Trophoblast cell (in vitro differentiated cells and primary cell): ENCODE measurements at regions not wholly inside any gene's neighbourhood (a gene's known extent, or its start where the extent isn't known, plus 50 kb on each side); places are given as distances from the start of the nearest gene placed in this dataset.

ENCODE experiments used
- DNase-seq, 2 donors: peaks; one replicate each; pipeline ENCODE4 v3.0.0-alpha.2; 2016
- H2AFZ ChIP-seq: 2 replicates; pipeline ENCODE4 v1.6.1; 2013; ENCODE audit warnings: low read length, moderate library complexity, mild to moderate bottlenecking; ENCODE audit not compliant: insufficient read depth, poor library complexity
- H2AK5ac ChIP-seq: 2 replicates; pipeline ENCODE4 v1.6.1; 2013; ENCODE audit warnings: mild to moderate bottlenecking, low read length
- H2BK120ac ChIP-seq: 2 replicates; pipeline ENCODE4 v1.6.1; 2013; ENCODE audit warnings: low read length, mild to moderate bottlenecking, moderate library complexity; ENCODE audit not compliant: insufficient read depth, poor library complexity
- H2BK12ac ChIP-seq: 2 replicates; pipeline ENCODE4 v1.6.1; 2013; ENCODE audit warnings: mild to moderate bottlenecking, low read length, moderate library complexity
- H2BK5ac ChIP-seq: 2 replicates; pipeline ENCODE4 v1.6.1; 2013; ENCODE audit warnings: low read length, low read depth, moderate library complexity, mild to moderate bottlenecking; ENCODE audit not compliant: poor library complexity
- H3K14ac ChIP-seq: 2 replicates; pipeline ENCODE4 v1.6.1; 2013; ENCODE audit warnings: mild to moderate bottlenecking, low read length
- H3K18ac ChIP-seq: 2 replicates; pipeline ENCODE4 v1.6.1; 2013; ENCODE audit warnings: mild to moderate bottlenecking, low read length
- H3K23ac ChIP-seq: 2 replicates; pipeline ENCODE4 v1.6.1; 2013; ENCODE audit warnings: low read length
- H3K27ac ChIP-seq: 2 replicates; pipeline ENCODE4 v1.5.1; 2013; ENCODE audit warnings: low read depth, mild to moderate bottlenecking, inconsistent platforms, low read length, moderate library complexity
- H3K27me3 ChIP-seq: 2 replicates; pipeline ENCODE4 v1.6.1; 2013; ENCODE audit warnings: inconsistent platforms, mild to moderate bottlenecking, low read length, moderate library complexity; ENCODE audit not compliant: insufficient read depth
- H3K36me3 ChIP-seq, 2 experiments: 1 replicate in 1 of 2; 2 replicates in 1 of 2; pipeline ENCODE4 v1.6.1; 2013; ENCODE audit warnings: low read length in 2 of 2, mild to moderate bottlenecking in 2 of 2, moderate library complexity in 1 of 2; ENCODE audit not compliant: insufficient read depth in 2 of 2, control insufficient read depth in 1 of 2
- H3K4ac ChIP-seq: 2 replicates; pipeline ENCODE4 v1.6.1; 2013; ENCODE audit warnings: low read depth, mild to moderate bottlenecking, low read length, moderate library complexity
- H3K4me1 ChIP-seq, 2 experiments: 1 replicate in 1 of 2; 2 replicates in 1 of 2; pipeline ENCODE4 v1.6.1; 2013; ENCODE audit warnings: low read length in 2 of 2, mild to moderate bottlenecking in 2 of 2, moderate library complexity in 1 of 2; ENCODE audit not compliant: insufficient read depth in 2 of 2, control insufficient read depth in 1 of 2
- H3K4me2 ChIP-seq: 2 replicates; pipeline ENCODE4 v1.6.1; 2013; ENCODE audit warnings: inconsistent platforms, mild to moderate bottlenecking, low read length, moderate library complexity
- H3K4me3 ChIP-seq: 2 replicates; pipeline ENCODE4 v1.5.1; 2013; ENCODE audit warnings: mild to moderate bottlenecking, low read depth, low read length, inconsistent platforms
- H3K79me1 ChIP-seq: one replicate; pipeline ENCODE4 v1.6.1; 2013; ENCODE audit warnings: low read length
- H3K79me2 ChIP-seq: 2 replicates; pipeline ENCODE4 v1.6.1; 2013; ENCODE audit warnings: low read length, mild to moderate bottlenecking; ENCODE audit not compliant: control insufficient read depth, insufficient read depth, poor library complexity
- H3K9ac ChIP-seq: 2 replicates; pipeline ENCODE4 v1.6.1; 2013; ENCODE audit warnings: mild to moderate bottlenecking, low read length
- H3K9me3 ChIP-seq: 2 replicates; pipeline ENCODE4 v1.6.1; 2013; ENCODE audit warnings: low read depth, mild to moderate bottlenecking, control low read depth, inconsistent platforms, low read length; ENCODE audit not compliant: insufficient read depth
- H4K12ac ChIP-seq: 2 replicates; pipeline ENCODE4 v1.6.1; 2013; ENCODE audit warnings: low read depth, mild to moderate bottlenecking, low read length, moderate library complexity
- H4K8ac ChIP-seq: 2 replicates; pipeline ENCODE4 v1.6.1; 2013; ENCODE audit warnings: low read depth, mild to moderate bottlenecking, low read length, moderate library complexity
- H4K91ac ChIP-seq: one replicate; pipeline ENCODE4 v1.6.1; 2013; ENCODE audit warnings: low read depth, mild to moderate bottlenecking, low read length, moderate library complexity
- WGBS: extraction: QIAGEN DNeasy Blood & Tissue Kit; methylation state at CpG from one replicate; pipeline ENCODE4 v1.1.7; 2013; ENCODE audit warnings: missing lambda C conversion rate; ENCODE audit not compliant: insufficient read length, insufficient coverage; ENCODE audit errors: extremely low coverage; 5-methylcytosine and 5-hydroxymethylcytosine counted together

- Histone ChIP-seq H3K14ac (no peak overlapping the region), H4K8ac (no peak overlapping the region), H3K27ac (no peak overlapping the region), H3K4me1 (no peaks in the 10 kb centered on the region), H2AK5ac (no peak overlapping the region), H3K4me3 (no peak overlapping the region), H4K91ac (no peak overlapping the region), H2BK120ac (no peak overlapping the region), H4K12ac (no peak overlapping the region), H3K4me2 (no peak overlapping the region), H3K9ac (no peak overlapping the region), H3K79me1 (no peaks in the 10 kb centered on the region), H3K18ac (no peak overlapping the region), H3K23ac (no peak overlapping the region), H3K36me3 (no peaks in the 10 kb centered on the region), H2BK5ac (no peak overlapping the region), H2AFZ (no peak overlapping the region), H3K27me3 (no peaks in the 10 kb centered on the region), H2BK12ac (no peak overlapping the region), H3K9me3 (no peaks in the 10 kb centered on the region), H3K79me2 (no peaks in the 10 kb centered on the region), H3K4ac (no peak overlapping the region)
- no CpG with 5 or more reads among the region's 9 CpGs for WGBS
- no peak for DNase-seq
Measured at GRCh38 chr5:4294878-4295277, 699.2 kb downstream of the IRX1 start.

GRCh38 chr5:4295663-4296339, 700.2 kb downstream of the IRX1 start:
- Histone ChIP-seq H2BK5ac (no peak overlapping the region), H3K79me2 (no peaks in the 10 kb centered on the region), H3K23ac (no peak overlapping the region), H3K4me1 (no peaks in the 10 kb centered on the region), H3K4ac (no peak overlapping the region), H3K79me1 (no peaks in the 10 kb centered on the region), H4K12ac (no peak overlapping the region), H3K27ac (no peak overlapping the region), H3K27me3 (no peaks in the 10 kb centered on the region), H3K4me3 (no peak overlapping the region), H3K9ac (no peak overlapping the region), H3K14ac (no peak overlapping the region), H2BK120ac (no peak overlapping the region), H3K36me3 (no peaks in the 10 kb centered on the region), H3K18ac (no peak overlapping the region), H2AFZ (no peak overlapping the region), H4K91ac (no peak overlapping the region), H3K9me3 (no peaks in the 10 kb centered on the region), H2AK5ac (no peak overlapping the region), H4K8ac (no peak overlapping the region), H2BK12ac (no peak overlapping the region), H3K4me2 (no peak overlapping the region)
- WGBS = no CpG with 5 or more reads among the region's 13 CpGs
- no peak for DNase-seq

GRCh38 chr5:4306057-4306456, 710.4 kb downstream of the IRX1 start:
- H4K91ac ChIP-seq = no peak overlapping the region
- no peak overlapping the region for H2BK120ac ChIP-seq
- no peak overlapping the region for H3K9ac ChIP-seq
- no peak overlapping the region for H3K18ac ChIP-seq
- H3K4me3 ChIP-seq = no peak overlapping the region
- no peak overlapping the region for H2BK5ac ChIP-seq
- H3K79me1 ChIP-seq = no peaks in the 10 kb centered on the region
- WGBS = no CpG with 5 or more reads among the region's 4 CpGs
- H3K9me3 ChIP-seq = no peaks in the 10 kb centered on the region
- no peak overlapping the region for H3K14ac ChIP-seq
- no peaks in the 10 kb centered on the region for H3K4me1 ChIP-seq
- H4K12ac ChIP-seq = no peak overlapping the region
- no peak overlapping the region for H2AFZ ChIP-seq
- no peak overlapping the region for H4K8ac ChIP-seq
- no peak overlapping the region for H2BK12ac ChIP-seq
- H3K23ac ChIP-seq = no peak overlapping the region
- H3K4me2 ChIP-seq = no peak overlapping the region
- no peak overlapping the region for H2AK5ac ChIP-seq
- H3K4ac ChIP-seq = no peak overlapping the region
- no peaks in the 10 kb centered on the region for H3K36me3 ChIP-seq
- no peak for DNase-seq
- H3K27me3 ChIP-seq = no peaks in the 10 kb centered on the region
- no peaks in the 10 kb centered on the region for H3K79me2 ChIP-seq
- no peak overlapping the region for H3K27ac ChIP-seq

GRCh38 chr5:4309026-4309425, 713.4 kb downstream of the IRX1 start:
- no CpG with 5 or more reads among the region's 7 CpGs for WGBS
- H3K14ac ChIP-seq = no peak overlapping the region

More at GRCh38 chr5:4309026-4309425, 713.4 kb downstream of the IRX1 start:
- no peak overlapping the region for H2BK12ac ChIP-seq
- H3K4me2 ChIP-seq = no peak overlapping the region
- H2BK120ac ChIP-seq = no peak overlapping the region
- H3K27me3 ChIP-seq = no peaks in the 10 kb centered on the region
- no peaks in the 10 kb centered on the region for H3K79me1 ChIP-seq
- no peak overlapping the region for H2AFZ ChIP-seq
- no peak overlapping the region for H3K4me3 ChIP-seq
- no peak overlapping the region for H4K12ac ChIP-seq
- peaks cover 0 to 3% of the 10 kb centered on the region in 2 experiments for H3K4me1 ChIP-seq
- no peak overlapping the region for H3K27ac ChIP-seq
- no peak overlapping the region for H2AK5ac ChIP-seq
- H3K18ac ChIP-seq = no peak overlapping the region
- H3K79me2 ChIP-seq = no peaks in the 10 kb centered on the region
- no peak overlapping the region for H3K4ac ChIP-seq
- DNase-seq = no peak
- no peaks in the 10 kb centered on the region for H3K9me3 ChIP-seq
- H4K8ac ChIP-seq = no peak overlapping the region
- H3K9ac ChIP-seq = no peak overlapping the region
- H2BK5ac ChIP-seq = no peak overlapping the region
- H3K23ac ChIP-seq = no peak overlapping the region
- no peaks in the 10 kb centered on the region for H3K36me3 ChIP-seq
- no peak overlapping the region for H4K91ac ChIP-seq
